Activated T-cell treated with anti-CD3 and anti-CD28 coated beads for 24 hours (primary cell): ENCODE measurements at regions not wholly inside any gene's neighbourhood (a gene's known extent, or its start where the extent isn't known, plus 50 kb on each side); places are given as distances from the start of the nearest gene placed in this dataset.

ENCODE experiments used
- DNase-seq: peaks from one replicate; pipeline ENCODE4 v3.0.0-alpha.2; 2020; ENCODE audit warnings: low read depth

DNA sequence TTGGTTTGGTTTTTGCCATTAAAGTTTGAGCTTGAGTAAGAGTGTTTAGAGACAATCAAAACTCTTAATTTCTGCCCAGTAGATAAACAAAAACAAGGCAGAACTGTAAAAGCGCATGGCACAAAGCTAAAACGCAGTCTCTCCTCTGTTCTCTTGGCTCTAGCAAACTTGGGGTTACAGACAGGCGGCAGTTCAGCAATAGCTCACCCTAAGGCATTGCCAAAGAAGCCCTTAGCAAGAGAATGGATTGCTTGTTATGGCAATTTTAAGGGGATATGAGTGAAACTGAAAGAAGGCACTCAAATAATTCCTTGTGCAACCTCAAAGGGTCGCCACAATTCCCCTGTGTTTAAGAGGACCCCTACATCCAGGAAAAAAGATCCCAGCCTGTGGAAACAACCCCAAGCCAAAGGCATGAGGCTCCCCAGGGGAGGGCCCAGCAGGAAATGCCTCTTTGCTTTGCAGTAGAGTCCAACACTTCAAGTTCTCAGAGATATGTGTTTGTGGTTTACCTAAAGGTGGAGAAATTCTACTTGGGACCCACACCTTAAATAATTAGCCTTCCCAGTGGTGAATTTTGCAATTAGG, 317.0 kb upstream of the MPDZ start:
- no peak for DNase-seq

DNA sequence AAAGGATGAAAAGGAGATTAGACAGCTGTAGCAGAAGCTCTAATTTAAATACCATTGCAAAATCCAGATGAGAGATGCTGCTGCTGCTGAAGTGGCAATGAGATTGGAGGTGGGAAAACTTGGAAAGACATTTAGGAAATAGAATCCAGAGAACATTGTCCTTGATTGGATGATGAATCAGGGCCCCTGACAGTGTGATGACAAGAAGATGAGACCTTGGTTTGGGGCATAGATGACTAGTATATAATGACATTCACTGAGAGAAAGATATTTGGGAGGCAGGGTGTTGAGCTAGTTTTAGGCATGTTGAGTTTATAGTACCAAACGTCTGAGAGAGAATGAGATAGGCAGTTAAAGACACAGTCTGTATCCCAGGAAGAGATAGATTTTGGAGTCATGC, 311.5 kb upstream of the MPDZ start:
- DNase-seq, result no peak

DNA sequence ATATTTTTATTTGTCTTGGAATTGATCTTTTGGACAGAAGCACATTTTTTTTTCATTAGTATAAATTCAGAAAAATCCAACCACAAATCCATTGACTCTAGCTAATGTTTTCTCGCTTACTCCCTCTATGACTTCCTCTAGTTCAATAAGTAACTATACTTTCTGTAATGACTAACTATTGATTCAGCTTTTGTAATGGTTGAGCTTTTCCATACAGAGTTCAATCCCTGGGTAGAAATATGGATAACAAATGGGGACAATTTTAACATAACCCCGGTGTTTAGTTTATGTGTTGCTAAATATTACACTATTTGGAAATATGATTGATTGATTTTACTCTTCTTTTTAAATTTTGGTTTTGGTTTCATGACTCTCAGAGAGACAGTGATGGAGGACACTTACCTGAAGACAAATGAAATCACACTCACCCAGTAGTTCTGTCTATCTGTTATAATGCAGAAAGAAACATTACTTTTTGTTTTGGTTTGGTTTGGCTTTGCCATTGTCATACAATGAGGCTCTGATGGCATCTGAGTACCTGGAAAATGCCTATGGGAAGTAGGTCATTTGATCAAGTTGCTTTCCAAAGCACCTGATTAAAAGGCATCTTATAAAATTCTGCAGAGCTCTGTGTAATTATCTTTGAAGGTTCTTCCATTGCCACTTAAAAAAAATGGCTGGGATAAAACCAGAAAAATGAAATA, 309.7 kb upstream of the MPDZ start:
- DNase-seq, result no peak

DNA sequence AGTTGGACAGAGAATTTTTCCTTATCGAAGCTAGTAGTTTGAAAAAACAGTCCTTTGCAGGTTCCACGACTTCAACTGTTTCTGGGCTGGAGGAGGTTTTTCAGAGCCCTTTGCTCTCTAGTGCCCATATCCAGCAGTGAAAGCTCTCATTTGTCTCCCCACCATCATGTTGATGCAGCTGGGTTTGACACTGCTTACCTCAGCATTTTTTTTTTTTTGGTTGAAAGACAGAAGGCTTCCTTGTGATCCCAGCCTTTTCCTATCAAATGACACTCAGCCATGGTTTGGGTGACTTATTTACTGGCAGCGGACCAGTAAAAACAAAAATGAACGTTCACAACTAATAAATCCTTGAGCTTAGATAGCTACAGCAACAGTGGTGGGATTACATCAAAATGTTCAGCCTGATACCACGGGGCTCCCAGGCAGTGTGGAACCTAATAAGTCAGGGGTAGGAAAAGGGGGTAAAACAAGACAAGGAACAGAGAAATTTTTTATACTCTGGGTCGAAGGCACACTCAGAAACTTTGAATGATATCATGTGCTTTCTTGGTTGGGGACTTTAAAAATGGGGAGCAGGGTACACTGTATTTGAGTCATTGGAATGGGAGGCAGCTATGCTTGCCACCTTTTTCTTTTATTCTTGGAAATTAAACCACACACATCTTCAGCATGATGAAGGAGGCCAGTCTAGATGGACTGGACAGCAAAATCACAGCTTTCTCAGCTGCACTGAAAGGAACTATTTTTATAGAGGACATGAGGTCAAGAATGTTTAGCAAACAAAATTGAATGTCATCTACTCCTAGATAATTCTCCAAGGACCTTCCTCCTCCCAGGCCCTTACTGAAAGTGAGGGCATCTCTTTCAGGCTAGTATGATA, 308.9 kb upstream of the MPDZ start:
- no peak for DNase-seq

DNA sequence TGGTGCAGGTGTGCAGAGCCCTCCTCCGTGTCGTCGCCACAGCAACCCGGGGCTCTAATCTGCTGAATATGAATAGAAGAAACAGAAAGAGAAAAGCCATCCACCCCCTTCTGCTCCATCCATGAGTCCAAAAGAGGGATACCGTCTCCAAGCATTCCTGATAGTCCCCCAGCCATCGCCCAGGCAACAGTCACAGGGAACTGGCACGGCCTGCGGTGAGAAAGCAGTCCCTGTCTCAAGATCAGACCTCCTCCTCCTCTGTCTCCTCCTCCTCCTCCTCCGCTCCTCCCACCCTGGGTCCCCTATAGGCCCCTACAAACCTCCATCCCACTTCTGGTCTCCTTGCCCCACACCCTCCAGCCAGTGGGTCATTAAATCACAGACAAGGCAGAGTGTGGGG, 308.1 kb upstream of the MPDZ start:
- no peak for DNase-seq

DNA sequence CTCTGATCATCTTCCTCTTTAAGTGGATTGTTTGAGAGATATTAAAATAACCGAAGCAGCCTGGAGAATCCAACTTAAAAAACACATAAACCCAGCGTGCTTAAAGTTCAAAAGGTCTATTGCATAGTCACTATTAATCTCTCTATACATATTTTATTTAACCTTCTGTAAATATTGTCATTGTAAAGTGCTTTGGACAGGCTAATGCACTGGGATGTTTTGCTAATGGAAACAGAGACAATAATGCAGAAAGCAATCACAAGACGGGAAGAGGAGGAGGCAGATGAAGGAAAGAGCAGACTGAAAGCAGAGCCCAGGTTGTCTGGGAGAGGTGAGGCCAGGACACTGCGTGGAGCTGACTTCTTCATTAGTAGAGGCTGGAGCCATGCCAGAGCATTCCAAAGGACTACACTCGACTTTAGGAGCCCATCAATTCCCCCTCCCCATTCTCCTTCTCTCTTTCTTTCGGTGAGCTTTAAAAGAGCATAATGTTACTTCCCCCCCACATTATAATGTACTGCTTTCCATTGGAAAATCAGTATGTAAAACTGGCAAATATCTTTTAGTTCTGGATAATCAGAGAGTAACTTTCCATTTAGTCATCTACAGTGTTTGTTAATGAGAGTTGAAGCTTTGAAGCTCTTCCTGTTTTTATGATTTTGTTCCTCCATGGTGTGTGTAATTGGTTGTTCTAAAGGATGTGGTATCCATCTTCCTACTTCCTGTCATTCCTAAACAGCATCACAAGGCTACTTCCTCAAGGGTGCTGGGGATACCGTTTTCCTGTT, 307.3 kb upstream of the MPDZ start:
- DNase-seq, result no peak

DNA sequence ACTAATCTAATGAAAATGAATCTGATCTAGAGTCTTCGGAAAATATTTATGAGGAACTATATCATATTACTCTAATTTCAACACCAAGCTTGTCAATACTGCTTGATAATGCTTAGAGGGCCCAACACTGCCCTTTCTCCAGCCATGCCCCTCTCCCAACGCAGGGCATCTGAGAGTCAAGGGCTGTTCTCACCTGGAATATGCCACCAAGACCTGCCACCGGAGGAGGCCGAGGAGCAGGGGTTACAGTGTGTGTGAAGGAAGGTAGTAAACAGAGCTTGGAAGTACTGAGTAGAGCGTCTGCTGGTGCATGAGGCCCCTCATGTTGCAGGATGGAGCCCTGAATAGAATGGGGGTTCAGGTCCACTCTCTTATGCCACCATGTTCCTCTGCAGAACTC, 301.3 kb upstream of the MPDZ start:
- DNase-seq, result no peak

DNA sequence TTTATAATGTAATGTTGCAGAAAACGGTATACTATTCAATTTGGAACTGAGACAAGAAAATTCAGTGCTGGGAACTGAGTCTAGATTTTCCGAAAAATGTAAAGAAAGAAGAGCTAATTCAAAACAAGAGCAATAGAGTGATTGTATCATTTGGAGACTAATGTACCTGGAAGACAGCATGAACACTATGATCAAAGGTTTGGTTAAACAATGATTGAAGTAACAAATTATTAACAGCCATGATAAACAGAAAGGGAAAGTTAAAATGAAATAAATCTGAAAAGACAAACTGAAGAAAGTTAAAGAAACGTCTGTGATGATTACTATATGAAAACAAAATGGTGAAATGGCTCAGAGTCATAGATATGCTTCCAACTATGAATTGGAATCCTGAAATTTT, 300.6 kb upstream of the MPDZ start:
- DNase-seq, result no peak

DNA sequence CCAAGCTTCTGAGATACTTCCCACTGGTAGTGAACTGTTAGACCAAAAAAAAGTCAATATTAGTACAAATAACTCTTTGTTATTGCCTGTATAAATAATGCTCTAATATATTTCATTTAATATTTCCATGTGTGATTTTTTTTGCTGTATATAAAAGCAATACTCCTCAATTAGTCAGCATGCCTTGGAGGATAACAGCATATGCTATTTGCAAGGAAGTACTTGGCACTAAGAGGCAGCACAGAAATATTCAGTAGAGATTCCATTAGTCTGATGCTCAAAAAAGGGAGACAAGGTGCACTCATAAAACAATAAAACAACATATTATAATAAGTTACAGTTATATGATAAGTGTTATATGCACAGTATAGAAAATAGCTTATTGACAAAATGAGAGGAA, 296.6 kb upstream of the MPDZ start:
- DNase-seq, result no peak

DNA sequence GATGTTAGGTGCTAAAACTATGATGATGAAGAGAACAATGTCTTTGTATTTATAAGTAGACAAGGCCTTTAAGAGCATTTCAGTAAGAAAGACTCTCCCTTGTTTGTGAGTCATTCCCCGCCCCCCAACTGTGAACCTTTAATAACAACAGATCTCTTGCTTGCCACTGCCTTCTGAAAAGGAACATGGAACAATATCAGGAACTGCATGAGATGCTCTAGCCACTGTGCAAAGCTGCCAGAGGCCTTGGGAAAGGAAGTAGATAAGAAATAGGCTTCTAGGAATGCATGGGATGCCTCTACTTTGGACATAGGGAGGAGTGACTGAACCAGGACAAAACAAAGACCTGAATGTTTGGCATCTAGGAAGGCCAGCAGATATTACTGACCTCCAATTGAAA, 296.1 kb upstream of the MPDZ start:
- no peak for DNase-seq

DNA sequence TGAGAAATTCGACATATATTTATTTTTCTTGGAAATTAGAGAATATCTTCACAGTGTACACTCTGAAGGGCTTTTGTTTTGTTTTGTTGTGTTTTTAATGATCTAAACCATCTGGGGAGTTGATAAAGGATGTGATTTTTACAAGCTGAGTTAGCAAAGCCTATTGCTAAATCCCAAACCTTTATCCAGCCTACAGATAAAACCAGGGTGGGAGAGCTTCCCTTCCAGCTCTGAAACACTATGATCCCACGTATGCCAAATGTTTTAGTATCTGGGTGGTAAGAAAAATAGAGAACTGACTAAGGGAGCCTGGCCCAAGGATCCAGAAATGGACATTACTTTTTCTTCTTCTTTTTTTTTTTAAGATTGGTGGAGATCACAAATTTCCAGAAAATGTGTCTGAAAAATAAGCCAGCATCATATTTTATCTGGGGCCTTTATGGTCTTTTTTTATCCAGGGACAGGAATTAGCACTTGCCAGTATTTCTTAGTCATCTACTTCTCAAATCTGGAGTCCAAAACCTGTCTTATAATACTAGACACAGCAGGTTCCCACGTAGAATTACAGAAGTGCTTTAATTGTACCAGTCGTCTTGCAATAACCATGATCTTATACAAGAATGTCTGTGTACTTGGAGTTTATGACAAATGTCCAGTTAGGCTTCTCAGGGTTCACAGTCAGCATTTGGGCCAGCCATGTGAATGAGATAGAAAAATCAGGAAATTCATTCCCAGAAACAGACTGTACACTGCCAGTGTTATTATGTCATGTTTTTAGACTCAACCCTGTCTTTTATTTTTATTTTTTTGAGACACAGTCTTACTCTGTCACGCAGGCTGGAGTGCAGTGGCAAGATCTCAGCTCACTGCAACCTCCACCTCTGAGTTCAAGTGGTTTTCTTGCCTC, 290.8 kb upstream of the MPDZ start:
- DNase-seq, result no peak

DNA sequence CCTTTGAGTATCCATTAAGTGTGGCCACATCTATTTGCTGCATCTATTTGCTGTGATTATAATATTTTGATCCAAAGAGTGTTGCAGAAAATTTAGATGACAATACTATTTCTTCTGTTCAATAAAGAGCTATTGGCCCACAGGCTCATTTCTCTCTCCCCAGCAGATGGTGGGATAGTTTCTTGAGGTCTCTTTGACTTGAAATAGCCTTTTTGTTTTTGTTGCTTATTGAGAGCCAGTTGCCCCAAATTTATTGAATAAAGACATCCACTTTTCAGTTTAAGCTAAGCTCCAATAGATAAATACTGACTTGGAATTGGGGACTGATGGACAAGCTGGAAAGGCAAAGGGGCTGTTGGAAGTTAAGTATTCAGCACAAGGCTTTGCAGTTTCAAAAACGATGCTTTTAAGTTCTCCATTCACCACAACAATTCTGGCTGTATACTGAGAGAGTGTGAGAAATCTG, 290.1 kb upstream of the MPDZ start:
- no peak for DNase-seq

DNA sequence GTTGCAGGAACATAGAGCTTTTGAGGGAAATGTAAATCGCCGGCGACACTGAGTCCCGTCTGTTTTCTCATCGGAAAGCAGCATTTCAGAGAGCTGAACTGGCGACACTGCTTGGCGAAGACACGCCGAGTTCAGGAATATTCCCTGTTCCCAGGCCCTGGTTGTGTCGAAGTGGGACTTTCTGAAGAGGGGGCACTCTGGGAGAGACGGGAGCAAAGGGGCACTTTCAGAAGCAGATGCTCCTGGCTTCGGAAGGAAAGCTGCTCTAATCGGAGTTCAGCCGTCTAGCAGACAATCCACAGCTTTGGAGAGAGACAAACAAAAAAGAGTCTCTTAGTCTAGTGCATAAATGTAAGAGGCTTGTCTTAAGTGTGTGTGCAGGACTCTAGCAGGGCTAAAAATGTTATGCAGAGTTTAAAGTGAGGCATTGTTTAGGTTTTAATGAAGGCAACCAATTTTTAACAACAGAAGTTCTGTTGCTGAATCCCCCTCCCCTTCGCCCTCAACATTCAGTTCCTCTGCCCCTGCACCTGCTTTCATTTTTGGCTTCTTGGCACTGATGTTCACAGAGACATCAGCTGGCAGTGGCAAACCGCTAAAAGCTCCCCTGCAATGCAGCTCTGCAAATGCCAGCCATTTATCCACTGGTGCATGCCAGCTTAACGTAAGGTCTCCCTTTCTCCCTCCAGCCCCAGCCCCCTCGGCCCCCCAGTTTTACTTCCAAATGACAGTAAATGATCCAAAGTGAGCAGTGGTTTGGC, 289.5 kb upstream of the MPDZ start:
- no peak for DNase-seq

DNA sequence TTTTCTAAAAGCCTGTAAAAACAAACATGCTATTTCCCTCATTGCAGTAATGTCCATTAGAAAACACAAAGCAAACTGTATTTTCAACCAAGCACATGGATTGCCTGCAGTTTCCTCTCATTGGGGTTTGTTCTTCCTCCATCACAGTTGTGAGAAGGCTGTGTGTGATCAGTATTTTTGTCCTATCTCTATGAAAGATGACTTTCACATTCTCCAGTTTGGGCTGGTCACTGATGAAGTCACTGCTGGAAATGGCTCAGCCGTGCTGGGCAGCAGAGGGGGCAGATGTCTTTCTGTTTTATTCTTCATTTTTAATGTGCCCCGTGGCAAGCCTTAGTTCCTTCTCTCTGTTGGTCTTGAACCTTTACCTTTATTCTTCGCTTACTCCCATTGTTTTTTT, 288.9 kb upstream of the MPDZ start:
- DNase-seq, result no peak

DNA sequence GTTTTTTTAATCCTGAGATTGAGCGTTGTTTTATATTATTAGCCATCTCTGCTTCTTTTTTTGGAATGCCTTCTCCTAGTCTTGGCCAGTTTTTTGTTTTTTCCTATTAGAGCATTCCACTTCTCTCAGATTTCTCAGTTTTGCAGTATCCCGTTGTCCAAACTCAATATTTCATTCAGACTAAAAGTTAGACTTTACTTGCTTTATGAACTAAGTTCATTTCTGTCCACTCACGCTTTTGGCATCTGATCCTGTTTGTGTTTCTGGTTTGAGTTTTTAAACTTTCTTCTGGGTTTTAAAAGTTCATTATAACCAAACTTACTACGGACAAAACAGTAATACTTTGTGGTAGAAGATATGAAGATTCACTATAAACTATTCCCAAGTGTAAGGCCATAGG, 288.3 kb upstream of the MPDZ start:
- DNase-seq, result no peak

DNA sequence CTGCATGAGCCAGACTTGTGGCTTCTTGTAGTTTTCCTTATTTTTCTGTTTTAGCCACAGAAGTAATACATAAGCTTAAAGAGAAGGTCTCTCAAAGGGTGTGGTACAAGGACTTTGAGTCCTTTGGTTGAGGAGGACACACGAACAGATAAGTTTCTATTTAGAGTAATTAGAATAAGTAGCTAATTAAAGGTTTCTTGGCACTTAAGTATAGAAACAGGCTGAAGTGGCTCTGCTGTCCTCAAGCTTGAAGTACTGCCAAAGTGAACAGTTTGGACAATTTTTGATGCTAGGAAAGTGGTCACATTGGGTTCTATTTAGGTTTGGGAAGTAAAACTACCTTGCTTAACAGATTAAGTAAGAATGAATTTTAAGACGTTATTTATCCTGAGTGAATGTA, 278.3 kb upstream of the MPDZ start:
- no peak for DNase-seq

DNA sequence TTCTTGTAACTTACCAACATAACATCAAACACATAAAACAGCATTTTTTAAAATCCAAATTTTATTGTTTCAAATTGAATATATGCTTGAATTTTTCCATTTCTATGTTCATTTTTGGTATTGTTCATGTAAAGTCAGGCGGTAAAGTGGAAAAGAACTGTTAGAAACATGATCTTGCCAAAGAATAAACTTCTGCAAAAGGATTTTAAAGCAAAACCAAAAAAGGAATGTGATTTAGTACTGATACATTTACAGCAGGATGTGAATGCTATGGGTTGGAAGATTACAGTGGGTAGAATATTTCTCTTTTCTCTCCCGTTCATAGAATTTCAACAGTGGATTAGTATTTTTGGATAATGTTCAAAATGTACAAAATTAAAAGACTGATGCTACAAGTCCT, 277.2 kb upstream of the MPDZ start:
- DNase-seq, result no peak

DNA sequence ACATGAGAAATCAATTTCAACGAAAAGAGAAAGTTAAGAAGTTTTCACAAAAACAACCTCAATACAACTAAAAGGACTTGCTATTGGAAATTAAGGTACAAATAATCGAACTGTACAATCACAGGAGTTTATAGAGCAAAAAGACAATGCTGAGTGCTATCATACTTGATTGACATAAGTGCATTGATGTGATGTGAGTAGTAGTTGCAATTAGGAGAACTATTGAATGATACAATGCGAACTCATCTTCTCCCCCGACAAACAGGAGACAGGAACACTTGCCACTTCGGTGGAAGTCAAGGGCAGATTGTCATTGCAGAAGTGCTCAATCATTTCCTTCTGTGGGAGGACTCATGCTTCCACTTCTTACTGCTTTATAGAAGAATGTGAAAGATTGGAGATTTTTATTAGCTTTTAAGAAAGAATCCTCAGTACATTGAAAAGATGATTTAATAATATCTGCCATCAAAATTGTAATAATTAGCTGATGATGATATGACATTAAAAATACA, 276.6 kb upstream of the MPDZ start:
- DNase-seq, result no peak

DNA sequence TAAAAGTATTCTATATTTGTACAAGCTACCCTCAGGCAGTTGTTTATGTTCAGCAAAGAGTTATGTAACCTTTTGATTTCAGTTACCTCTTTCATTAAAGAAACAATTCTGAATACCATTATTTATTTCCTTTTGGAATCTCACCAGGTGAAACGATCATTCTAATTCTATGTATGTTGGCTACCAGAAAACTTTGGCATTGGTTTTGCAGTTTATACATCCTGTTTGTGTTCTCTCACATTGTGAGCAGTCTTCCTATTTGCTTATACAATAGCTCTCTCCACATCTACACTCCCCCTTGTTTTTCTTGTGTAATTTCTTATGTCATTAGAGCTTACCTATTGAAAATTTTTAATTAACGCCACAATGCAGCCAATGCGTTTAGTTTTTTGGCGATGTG, 276.0 kb upstream of the MPDZ start:
- DNase-seq, result no peak

DNA sequence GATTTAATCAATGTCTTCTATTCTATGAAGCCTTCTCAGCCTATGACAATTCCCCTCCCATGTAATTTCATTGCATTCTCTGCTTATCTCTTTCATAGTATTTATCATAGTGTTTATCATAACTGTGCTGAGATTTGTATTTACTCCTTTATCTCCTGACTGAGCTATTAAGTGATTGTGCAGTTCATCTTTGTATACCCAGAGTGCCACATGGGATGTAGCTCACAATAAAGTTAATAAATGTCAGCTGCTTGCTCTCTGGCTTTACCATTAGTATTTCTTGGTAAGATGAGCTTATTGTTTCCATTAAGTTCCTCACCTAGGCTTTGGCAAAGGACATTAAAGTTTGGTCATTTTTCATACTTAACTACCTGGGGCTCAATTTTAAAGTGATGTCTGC, 275.1 kb upstream of the MPDZ start:
- DNase-seq, result no peak
